ENCODE measurements at regions not wholly inside any gene's neighbourhood (a gene's known extent, or its start where the extent isn't known, plus 50 kb on each side); places are given as distances from the start of the nearest gene placed in this dataset.

- no peak overlapping the region for H3K9ac ChIP-seq (ENCODE audit: insufficient read depth, low read length, poor library complexity, severe bottlenecking)
- no peaks in the 10 kb centered on the region for H3K27me3 ChIP-seq (ENCODE audit: control insufficient read depth in 2 of 2, insufficient read depth in 2 of 2, low read length in 2 of 2)
- no peaks in the 10 kb centered on the region for H3K36me3 ChIP-seq (replicated peaks in 1 of 2; ENCODE audit: control insufficient read depth in 1 of 2, insufficient read depth in 2 of 2, low read length in 2 of 2)
- TF ChIP-seq CTCF (IDR thresholded peaks at IDR 0.05) = no peak
- H4K20me1 ChIP-seq (ENCODE audit: insufficient read depth, low read length) = no peaks in the 10 kb centered on the region
- Mint-ChIP-seq H3K4me3 (no peak overlapping the region), H3K27me3 (ENCODE audit: low read depth in 3 of 3) (no peaks in the 10 kb centered on the region), H3K27ac (no peak overlapping the region), H3K36me3 (no peaks in the 10 kb centered on the region), H3K9me3 (peaks cover 0 to 7% (median 0%) of the 10 kb centered on the region in 7 donors), H3K4me1 (no peaks in the 10 kb centered on the region)
- H3K27ac ChIP-seq (ENCODE audit: low read depth in 1 of 2, low read length in 2 of 2) = no peak overlapping the region
- H3K4me2 ChIP-seq (replicated peaks; ENCODE audit: extremely low read depth, low read length, poor library complexity, severe bottlenecking) = no peak overlapping the region
- no peak overlapping the region for H2AFZ ChIP-seq (ENCODE audit: insufficient read depth, low read depth, low read length, poor library complexity, severe bottlenecking)
- no peaks in the 10 kb centered on the region for H3K9me3 ChIP-seq (replicated peaks in 1 of 2; ENCODE audit: control insufficient read depth in 1 of 2, insufficient read depth in 1 of 2, low read length in 2 of 2)
- no peaks in the 10 kb centered on the region for H3K4me1 ChIP-seq (ENCODE audit: control insufficient read depth in 1 of 2, insufficient read depth in 2 of 2, low read length in 2 of 2)
- 80% methylated on average over 4 of the region's 4 CpGs for WGBS (ENCODE audit: insufficient coverage)
- H3K79me2 ChIP-seq (ENCODE audit: insufficient read depth, low read length) = no peaks in the 10 kb centered on the region
- DNase-seq = no peak
- intact Hi-C loops (cut with micrococcal nuclease) = no loop called here
- no peak overlapping the region for H3K4me3 ChIP-seq (replicated peaks in 1 of 3; ENCODE audit: low read depth in 2 of 3, low read length in 3 of 3)
These were observed 2015.8 kb downstream of the NCAM2 start for GRCh38 chr21:23014021-23014420.

- Histone ChIP-seq H2AFZ (ENCODE audit: insufficient read depth, low read depth, low read length, poor library complexity, severe bottlenecking) (no peak overlapping the region), H3K9ac (ENCODE audit: insufficient read depth, low read length, poor library complexity, severe bottlenecking) (no peak overlapping the region), H3K9me3 (replicated peaks in 1 of 2; ENCODE audit: control insufficient read depth in 1 of 2, insufficient read depth in 1 of 2, low read length in 2 of 2) (no peaks in the 10 kb centered on the region), H3K27me3 (ENCODE audit: control insufficient read depth in 2 of 2, insufficient read depth in 2 of 2, low read length in 2 of 2) (no peaks in the 10 kb centered on the region), H4K20me1 (ENCODE audit: insufficient read depth, low read length) (no peaks in the 10 kb centered on the region), H3K4me1 (ENCODE audit: control insufficient read depth in 1 of 2, insufficient read depth in 2 of 2, low read length in 2 of 2) (no peaks in the 10 kb centered on the region), H3K36me3 (replicated peaks in 1 of 2; ENCODE audit: control insufficient read depth in 1 of 2, insufficient read depth in 2 of 2, low read length in 2 of 2) (no peaks in the 10 kb centered on the region), H3K79me2 (ENCODE audit: insufficient read depth, low read length) (no peaks in the 10 kb centered on the region), H3K4me3 (replicated peaks in 1 of 3; ENCODE audit: low read depth in 2 of 3, low read length in 3 of 3) (no peak overlapping the region), H3K4me2 (replicated peaks; ENCODE audit: extremely low read depth, low read length, poor library complexity, severe bottlenecking) (no peak overlapping the region), H3K27ac (ENCODE audit: low read depth in 1 of 2, low read length in 2 of 2) (no peak overlapping the region)
- peaks cover 0 to 9% (median 5%) of the 10 kb centered on the region in 7 donors for H3K9me3 Mint-ChIP-seq
- H3K36me3 Mint-ChIP-seq = no peaks in the 10 kb centered on the region
- H3K4me3 Mint-ChIP-seq = no peak overlapping the region
- TF ChIP-seq CTCF (IDR thresholded peaks at IDR 0.05) = no peak
- WGBS (ENCODE audit: insufficient coverage) = 80% methylated on average over 3 of the region's 4 CpGs
- no peak for DNase-seq
- no peak overlapping the region for H3K27ac Mint-ChIP-seq
- intact Hi-C loops (cut with micrococcal nuclease) = no loop called here
- H3K27me3 Mint-ChIP-seq (ENCODE audit: low read depth in 3 of 3) = peaks cover 0 to 2% (median 0%) of the 10 kb centered on the region in 3 donors
- H3K4me1 Mint-ChIP-seq = no peaks in the 10 kb centered on the region
These were observed 2018.4 kb downstream of the NCAM2 start for GRCh38 chr21:23016617-23017016.
